Fibroblast of lung (primary cell): ENCODE measurements at regions not wholly inside any gene's neighbourhood (a gene's known extent, or its start where the extent isn't known, plus 50 kb on each side); places are given as distances from the start of the nearest gene placed in this dataset.

ENCODE experiments used
- DNase-seq, 2 donors: peaks; one replicate each; pipeline versions ENCODE4 v3.0.0 to v3.0.0-alpha.2; 2010; ENCODE audit warnings: low read depth in 2 of 2
- H2AFZ ChIP-seq: 2 replicates; pipeline ENCODE4 v1.5.1; 2012; ENCODE audit warnings: low read length, control low read depth, inconsistent platforms
- H3K27ac ChIP-seq: 2 replicates; pipeline ENCODE4 v1.5.1; 2011; ENCODE audit warnings: low read length, control low read depth; ENCODE audit not compliant: insufficient read depth
- H3K27me3 ChIP-seq: 2 replicates; pipeline ENCODE4 v1.5.1; 2011; ENCODE audit warnings: mild to moderate bottlenecking, low read length; ENCODE audit not compliant: control insufficient read depth, insufficient read depth
- H3K36me3 ChIP-seq: 2 replicates; pipeline ENCODE4 v1.5.1; 2011; ENCODE audit warnings: low read length; ENCODE audit not compliant: control insufficient read depth, insufficient read depth
- H3K4me1 ChIP-seq: 2 replicates; pipeline ENCODE4 v1.5.1; 2011; ENCODE audit warnings: low read length; ENCODE audit not compliant: control insufficient read depth, insufficient read depth; ENCODE audit errors: extremely low read depth
- H3K4me2 ChIP-seq: 2 replicates; pipeline ENCODE4 v1.5.1; 2011; ENCODE audit warnings: low read length, control low read depth; ENCODE audit not compliant: insufficient read depth; ENCODE audit errors: extremely low read depth
- H3K4me3 ChIP-seq, 4 experiments: fragments of 200-600 bp in 1 of 4; sonication (generic) in 1 of 4; replicated peaks in 1 of 4; 2 replicates each; pipeline ENCODE4 v1.5.1; 2011 to 2016; ENCODE audit warnings: low read length in 4 of 4, low read depth in 3 of 4, mild to moderate bottlenecking in 3 of 4, control low read depth in 2 of 4, inconsistent platforms in 1 of 4, mixed read lengths in 1 of 4; ENCODE audit not compliant: insufficient read depth in 1 of 4; ENCODE audit errors: control extremely low read depth in 1 of 4
- H3K79me2 ChIP-seq: 2 replicates; pipeline ENCODE4 v1.5.1; 2012; ENCODE audit warnings: mild to moderate bottlenecking, low read length, inconsistent platforms; ENCODE audit not compliant: control insufficient read depth, insufficient read depth
- H3K9ac ChIP-seq: 2 replicates; pipeline ENCODE4 v1.5.1; 2011; ENCODE audit warnings: mild to moderate bottlenecking, low read length, control low read depth; ENCODE audit not compliant: insufficient read depth
- H3K9me3 ChIP-seq: 2 replicates; pipeline ENCODE4 v1.5.1; 2012; ENCODE audit warnings: low read depth, low read length; ENCODE audit not compliant: control insufficient read depth, insufficient read depth
- H4K20me1 ChIP-seq: 2 replicates; pipeline ENCODE4 v1.5.1; 2011; ENCODE audit warnings: low read length; ENCODE audit not compliant: control insufficient read depth, insufficient read depth; ENCODE audit errors: extremely low read depth
- EZH2 ChIP-seq: IDR thresholded peaks from 2 replicates; pipeline ENCODE4 v1.5.1; 2012; ENCODE audit warnings: low read length, control low read depth, mild to moderate bottlenecking; ENCODE audit errors: missing control alignments
- TF ChIP-seq, protein P1 (sequence below), 2 donors: IDR thresholded peaks in 1 of 2; conservative IDR thresholded peaks in 1 of 2; 1 replicate in 1 of 2; 2 replicates in 1 of 2; pipeline ENCODE4 v1.5.1; 2011 to 2012; ENCODE audit warnings: low read length in 2 of 2, control low read depth in 1 of 2, inconsistent platforms in 1 of 2, low read depth in 1 of 2, mild to moderate bottlenecking in 1 of 2

DNA sequence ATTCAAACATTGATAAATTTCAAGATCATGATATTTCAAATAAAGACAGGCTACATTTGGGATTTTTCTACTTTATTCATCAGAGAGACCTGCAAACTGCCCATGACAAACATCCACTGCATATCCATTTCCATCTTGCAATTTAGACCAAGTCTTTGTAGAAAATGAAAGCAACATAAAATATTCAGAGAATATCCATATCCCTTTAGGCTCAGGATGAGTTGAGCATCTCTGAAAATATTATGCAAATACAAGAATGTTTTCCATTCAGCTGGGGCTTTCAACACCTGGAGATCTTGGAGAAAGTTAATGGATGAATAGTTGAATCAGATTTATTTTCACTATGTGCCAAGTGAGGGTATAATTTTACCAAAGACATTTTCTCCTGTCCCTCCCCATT lies 103.4 kb downstream of the TUSC7 start:
- TF ChIP-seq EZH2 = no peak
- TF ChIP-seq, protein P1, sequence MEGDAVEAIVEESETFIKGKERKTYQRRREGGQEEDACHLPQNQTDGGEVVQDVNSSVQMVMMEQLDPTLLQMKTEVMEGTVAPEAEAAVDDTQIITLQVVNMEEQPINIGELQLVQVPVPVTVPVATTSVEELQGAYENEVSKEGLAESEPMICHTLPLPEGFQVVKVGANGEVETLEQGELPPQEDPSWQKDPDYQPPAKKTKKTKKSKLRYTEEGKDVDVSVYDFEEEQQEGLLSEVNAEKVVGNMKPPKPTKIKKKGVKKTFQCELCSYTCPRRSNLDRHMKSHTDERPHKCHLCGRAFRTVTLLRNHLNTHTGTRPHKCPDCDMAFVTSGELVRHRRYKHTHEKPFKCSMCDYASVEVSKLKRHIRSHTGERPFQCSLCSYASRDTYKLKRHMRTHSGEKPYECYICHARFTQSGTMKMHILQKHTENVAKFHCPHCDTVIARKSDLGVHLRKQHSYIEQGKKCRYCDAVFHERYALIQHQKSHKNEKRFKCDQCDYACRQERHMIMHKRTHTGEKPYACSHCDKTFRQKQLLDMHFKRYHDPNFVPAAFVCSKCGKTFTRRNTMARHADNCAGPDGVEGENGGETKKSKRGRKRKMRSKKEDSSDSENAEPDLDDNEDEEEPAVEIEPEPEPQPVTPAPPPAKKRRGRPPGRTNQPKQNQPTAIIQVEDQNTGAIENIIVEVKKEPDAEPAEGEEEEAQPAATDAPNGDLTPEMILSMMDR (conservative IDR thresholded peaks at IDR 0.05 in 1 of 2, IDR thresholded peaks at IDR 0.05 in 1 of 2; ENCODE audit: low read depth in 1 of 2, low read length in 2 of 2) = no peak
- Histone ChIP-seq H2AFZ (no peak overlapping the region), H3K4me2 (no peak overlapping the region), H4K20me1 (no peaks in the 10 kb centered on the region), H3K27me3 (no peaks in the 10 kb centered on the region), H3K79me2 (no peaks in the 10 kb centered on the region), H3K4me3 (no peak overlapping the region), H3K27ac (no peak overlapping the region), H3K9ac (no peak overlapping the region), H3K36me3 (no peaks in the 10 kb centered on the region), H3K9me3 (no peaks in the 10 kb centered on the region), H3K4me1 (no peaks in the 10 kb centered on the region)
- DNase-seq = no peak

DNA sequence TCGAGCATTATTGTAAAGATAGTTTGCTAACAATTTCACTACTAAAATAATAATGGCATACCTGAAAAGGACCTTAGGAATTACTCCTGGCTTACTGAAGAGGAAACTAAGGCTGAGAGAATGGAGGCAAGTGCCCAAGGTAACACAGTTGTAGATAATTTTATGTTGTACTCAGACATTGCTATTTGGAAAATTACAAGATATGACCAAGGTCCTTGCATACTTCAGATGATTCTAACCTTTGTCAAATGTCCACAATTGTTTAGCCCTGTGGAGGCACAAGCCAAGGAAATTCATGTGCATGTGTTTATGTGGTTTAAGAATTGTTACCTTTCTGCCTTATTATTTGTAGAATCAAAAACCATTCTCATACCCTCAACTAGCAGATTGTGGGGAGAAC lies 105.7 kb downstream of the TUSC7 start:
- Histone ChIP-seq H3K4me2 (peak overlapping the region; percentile 4), H3K9ac (no peak overlapping the region), H3K27ac (no peak overlapping the region), H3K79me2 (no peaks in the 10 kb centered on the region), H3K4me1 (no peaks in the 10 kb centered on the region), H3K36me3 (no peaks in the 10 kb centered on the region), H3K27me3 (no peaks in the 10 kb centered on the region), H3K9me3 (no peaks in the 10 kb centered on the region), H2AFZ (no peak overlapping the region), H3K4me3 (no peak overlapping the region), H4K20me1 (no peaks in the 10 kb centered on the region)
- no peak for TF ChIP-seq EZH2
- TF ChIP-seq, protein P1 (conservative IDR thresholded peaks at IDR 0.05 in 1 of 2, IDR thresholded peaks at IDR 0.05 in 1 of 2; ENCODE audit: low read depth in 1 of 2, low read length in 2 of 2) = no peak
- DNase-seq = peak in 1 of 2 donors; percentile 6

DNA sequence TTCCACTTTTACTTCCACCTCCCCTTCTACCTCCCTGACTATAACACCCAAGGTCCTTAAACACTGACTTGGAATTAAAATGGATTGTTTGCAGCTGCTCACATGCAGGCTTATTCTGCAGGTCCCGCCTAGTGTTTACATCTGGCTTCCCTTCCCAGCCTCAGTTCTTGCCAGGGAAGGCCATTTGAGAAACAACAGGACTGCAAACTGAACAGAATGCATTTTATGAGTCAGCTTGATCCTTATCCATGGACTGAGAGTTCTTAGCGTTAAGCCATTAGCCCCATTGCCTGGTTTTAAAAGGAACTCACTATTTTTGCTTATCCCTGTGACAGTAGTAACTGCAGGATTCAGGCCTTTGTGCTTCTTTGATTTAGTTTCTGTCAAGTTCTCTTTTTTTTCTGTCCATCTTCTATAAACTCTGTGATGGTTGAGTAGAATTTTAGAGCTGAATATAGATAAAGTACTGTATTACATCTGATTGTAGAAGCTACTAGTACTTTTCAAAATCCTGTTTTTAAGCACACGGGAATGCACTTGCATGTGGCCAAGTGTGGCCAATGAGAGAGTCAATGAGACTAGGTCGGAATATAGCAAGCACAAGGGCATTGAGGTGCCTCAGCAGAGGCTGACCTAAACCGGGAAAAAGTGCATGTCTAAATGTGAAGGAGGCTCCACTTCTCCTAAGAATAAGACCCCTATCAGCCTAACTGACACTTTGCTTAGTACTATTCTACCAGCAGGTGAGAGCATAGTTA lies 106.4 kb downstream of the TUSC7 start:
- no peak overlapping the region for H3K9ac ChIP-seq
- no peak for TF ChIP-seq EZH2
- TF ChIP-seq, protein P1 (conservative IDR thresholded peaks at IDR 0.05 in 1 of 2, IDR thresholded peaks at IDR 0.05 in 1 of 2; ENCODE audit: low read depth in 1 of 2, low read length in 2 of 2) = no peak
- no peak overlapping the region for H3K4me3 ChIP-seq
- no peak overlapping the region for H2AFZ ChIP-seq
- H3K79me2 ChIP-seq = no peaks in the 10 kb centered on the region
- peak overlapping the region; percentile 4 for H3K4me2 ChIP-seq
- peak; percentile 55 to 85 for DNase-seq
- no peaks in the 10 kb centered on the region for H3K27me3 ChIP-seq
- H3K9me3 ChIP-seq = no peaks in the 10 kb centered on the region
- H3K4me1 ChIP-seq = no peaks in the 10 kb centered on the region
- no peaks in the 10 kb centered on the region for H3K36me3 ChIP-seq
- H3K27ac ChIP-seq = no peak overlapping the region
- no peaks in the 10 kb centered on the region for H4K20me1 ChIP-seq
